ENCODE measurements at regions not wholly inside any gene's neighbourhood (a gene's known extent, or its start where the extent isn't known, plus 50 kb on each side); places are given as distances from the start of the nearest gene placed in this dataset.

GRCh38 chr4:124018383-124019317, 622.1 kb downstream of the SPRY1 start:
- TF ChIP-seq, protein P1, sequence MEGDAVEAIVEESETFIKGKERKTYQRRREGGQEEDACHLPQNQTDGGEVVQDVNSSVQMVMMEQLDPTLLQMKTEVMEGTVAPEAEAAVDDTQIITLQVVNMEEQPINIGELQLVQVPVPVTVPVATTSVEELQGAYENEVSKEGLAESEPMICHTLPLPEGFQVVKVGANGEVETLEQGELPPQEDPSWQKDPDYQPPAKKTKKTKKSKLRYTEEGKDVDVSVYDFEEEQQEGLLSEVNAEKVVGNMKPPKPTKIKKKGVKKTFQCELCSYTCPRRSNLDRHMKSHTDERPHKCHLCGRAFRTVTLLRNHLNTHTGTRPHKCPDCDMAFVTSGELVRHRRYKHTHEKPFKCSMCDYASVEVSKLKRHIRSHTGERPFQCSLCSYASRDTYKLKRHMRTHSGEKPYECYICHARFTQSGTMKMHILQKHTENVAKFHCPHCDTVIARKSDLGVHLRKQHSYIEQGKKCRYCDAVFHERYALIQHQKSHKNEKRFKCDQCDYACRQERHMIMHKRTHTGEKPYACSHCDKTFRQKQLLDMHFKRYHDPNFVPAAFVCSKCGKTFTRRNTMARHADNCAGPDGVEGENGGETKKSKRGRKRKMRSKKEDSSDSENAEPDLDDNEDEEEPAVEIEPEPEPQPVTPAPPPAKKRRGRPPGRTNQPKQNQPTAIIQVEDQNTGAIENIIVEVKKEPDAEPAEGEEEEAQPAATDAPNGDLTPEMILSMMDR (conservative IDR thresholded peaks at IDR 0.05; ENCODE audit: low read length) = no peak
- TF ChIP-seq EZH2phosphoT487 (IDR thresholded peaks at IDR 0.05; ENCODE audit: borderline replicate concordance, low read depth, low read length) = no peak

Measured in OCI-LY7 (cell line).